GM21825 (cell line): ENCODE measurements at regions not wholly inside any gene's neighbourhood (a gene's known extent, or its start where the extent isn't known, plus 50 kb on each side); places are given as distances from the start of the nearest gene placed in this dataset.

ENCODE experiments used
- ATAC-seq: cut with Tn5 transposase; IDR thresholded peaks from one replicate; pipeline ENCODE4 v1.9.1; 2021; ENCODE audit warnings: mild to moderate bottlenecking, moderate library complexity; ENCODE audit not compliant: unreplicated experiment

DNA sequence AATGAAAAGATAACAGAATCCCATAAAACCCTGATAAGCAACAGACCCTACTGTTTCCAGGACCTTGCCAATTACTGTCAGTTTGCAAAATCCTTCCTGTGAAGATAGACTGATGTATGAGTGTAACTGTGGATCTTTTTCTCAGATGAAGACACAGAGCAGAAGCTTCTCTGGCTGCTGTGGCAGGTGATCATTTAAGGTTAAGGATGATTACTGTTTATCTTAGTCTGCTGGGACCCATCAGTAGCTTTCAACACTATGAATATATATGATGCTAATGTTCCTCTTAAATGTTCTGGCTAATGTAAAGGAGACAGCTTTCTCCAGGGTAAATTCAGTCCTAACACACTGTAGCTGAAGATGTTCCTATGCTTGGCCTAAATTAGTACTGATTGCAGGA lies 56.0 kb upstream of the CTTNBP2 start:
- ATAC-seq: no peak

DNA sequence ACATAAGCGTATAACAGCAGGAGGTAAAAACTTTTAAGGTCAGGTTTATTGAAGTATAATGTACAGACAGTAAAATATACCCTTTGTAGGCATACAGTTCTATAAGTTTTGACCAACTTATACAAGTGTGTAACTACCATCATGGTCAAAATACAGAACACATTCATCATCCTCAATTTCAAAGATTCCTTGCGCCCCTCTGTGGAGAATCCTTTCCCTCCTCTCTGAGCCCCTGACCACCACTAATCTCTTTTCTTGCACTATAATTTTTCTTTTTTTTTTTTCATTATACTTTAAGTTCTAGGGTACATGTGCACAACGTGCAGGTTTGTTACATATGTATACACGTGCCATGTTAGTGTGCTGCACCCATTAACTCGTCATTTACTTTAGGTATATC lies 58.1 kb upstream of the CTTNBP2 start:
- ATAC-seq: no peak

DNA sequence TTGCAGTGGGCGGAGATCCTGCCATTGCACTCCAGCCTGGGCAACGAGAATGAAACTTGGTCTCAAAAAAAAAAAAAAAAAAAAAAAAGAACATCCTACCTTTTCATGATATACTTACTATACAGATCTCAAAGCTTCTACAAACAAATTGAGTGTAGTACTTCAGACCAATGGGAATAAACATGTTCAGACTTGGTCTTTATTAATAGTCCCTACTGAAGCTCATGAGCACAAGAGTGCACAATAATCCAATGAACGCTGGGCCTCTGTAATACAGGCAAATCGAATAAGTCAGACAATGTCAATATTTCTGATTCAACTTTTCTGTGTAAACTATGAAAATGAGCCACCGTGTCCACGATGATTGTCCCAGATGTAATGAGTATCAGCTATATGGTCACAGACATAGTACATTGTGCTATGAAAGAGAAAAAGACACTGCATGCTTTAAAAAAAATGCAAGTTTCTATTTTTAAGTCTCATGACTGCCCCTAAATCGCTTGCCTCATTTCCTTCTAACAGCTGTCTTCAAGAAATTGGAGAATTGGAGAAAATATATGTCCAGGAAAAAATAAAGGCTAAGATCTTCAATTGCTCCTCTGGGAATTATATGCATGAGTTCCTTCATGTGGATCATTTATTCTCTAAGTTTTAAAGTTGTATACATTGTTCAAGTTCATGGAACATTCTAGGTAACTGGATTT lies 64.0 kb upstream of the CTTNBP2 start:
- ATAC-seq: no peak

DNA sequence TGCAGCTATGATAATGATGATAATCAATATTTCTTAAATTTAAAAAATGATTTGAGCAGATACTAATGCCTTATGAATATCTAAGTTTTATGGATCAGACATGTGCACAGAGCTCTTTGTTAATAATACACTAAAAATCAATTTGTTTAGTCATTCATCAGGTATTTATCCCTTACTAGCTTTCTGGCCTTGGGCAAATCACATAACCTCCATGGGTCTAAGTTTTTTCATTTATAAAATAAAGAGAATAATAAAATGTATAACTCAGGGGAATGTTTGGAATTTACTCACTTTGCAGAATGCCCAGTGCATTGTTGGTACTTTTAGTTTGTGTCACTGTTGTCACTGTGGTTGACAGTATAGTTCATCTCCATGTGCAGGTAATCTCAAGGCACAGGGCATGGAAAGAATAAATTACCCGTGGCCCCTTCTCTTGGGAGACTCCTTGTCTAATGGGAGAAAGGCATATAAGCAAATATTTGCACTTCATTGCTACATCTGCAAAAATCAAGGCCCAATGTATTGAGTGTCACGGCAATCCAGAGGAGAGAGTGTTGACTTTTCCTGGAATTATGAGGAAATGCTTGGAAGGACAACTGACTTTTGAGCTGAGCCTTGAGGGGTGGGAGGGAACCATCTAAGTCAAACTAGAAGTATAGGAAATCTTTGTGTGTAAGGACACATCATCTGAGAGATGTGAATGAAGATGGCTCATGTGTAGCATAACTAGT lies 64.7 kb upstream of the CTTNBP2 start:
- ATAC-seq: no peak

DNA sequence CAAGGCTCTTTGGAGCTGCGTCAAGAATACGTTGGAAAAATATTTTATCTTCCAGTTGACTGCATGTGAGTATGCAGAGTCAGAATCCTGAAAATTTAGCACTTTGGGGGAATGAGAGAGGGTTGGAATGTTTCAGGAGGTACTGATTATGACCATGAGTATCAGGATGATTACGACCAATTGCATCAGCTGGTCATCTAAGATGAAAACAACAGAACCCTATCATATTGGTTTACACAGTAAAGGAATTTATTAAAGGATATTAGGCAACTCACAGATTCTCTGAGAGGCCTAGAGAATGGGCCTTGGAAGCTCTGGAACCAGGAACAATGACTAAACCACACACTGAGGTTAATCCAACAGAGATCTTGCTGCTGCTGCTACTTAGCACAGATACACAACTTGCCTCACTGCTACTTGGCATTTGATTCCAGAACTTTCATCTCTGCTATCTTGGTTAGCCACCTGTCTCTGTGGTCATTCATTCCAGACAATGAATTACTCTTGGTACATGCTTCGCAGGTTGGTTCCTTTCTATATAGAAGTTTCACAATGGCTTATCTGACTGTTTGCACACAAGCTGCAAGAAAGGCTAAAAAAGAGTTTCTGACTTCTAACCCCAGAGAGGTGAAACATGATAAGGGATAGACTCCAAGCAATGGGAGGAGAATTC lies 68.0 kb upstream of the CTTNBP2 start:
- ATAC-seq: no peak

DNA sequence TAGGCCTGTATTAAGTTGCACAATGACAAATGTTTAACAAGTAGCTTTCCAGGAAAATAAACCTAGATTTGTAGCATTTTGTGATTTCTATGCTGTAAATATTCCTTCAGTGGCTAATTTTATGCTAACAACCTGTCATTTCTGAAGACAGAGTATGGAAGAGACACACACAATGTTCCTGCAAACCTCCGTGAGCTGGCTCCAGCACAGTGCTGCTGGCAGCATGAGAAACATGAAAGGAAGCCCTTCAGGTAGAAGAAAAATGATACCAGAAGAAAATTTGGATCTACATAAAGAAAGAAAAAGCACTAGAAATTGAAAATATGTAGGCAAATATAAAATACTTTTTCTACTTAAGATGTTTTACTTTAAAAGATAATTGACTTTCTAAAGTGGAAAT lies 69.5 kb upstream of the CTTNBP2 start:
- no peak for ATAC-seq

DNA sequence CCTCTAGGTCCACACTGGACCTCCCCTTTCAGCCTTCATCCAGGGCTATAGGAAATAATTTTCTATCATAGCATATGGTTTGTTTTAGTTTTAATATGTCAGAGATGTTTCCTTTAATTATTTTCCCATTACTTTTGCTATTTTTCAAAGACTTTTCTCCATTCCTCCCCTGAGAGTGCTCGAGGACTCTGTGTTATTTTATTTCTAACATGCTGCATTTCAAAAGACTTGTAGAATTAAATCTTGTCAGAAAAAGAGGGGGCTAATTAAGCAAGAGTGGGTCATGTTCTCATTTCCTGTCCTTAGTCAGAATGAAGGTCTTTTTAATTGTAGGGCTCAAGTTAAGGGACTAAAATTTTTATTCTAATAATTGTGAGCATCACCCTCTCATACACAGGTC lies 71.6 kb upstream of the CTTNBP2 start:
- ATAC-seq: no peak

DNA sequence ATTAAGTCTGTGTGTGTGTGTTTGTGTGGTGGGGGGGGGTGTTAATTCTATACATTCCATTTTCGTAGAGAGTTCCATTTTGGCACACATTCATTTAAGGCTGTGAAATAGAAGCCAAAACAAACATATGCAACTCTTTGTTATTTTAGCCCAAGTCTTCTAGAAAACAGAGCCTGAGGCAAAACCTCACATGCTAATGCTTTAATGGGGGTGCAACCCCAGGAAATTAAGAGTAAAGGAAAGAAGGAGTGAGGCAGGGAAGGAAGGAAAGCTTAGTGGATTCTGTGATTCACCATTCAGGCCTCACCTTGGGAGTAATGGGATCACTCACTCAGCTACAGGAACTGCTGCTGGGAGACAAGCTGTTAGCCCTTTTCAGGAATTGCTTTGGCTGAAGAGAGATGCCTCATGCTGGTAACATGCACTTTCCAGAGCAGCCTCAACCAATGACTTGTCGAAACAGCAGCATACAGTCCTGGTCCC lies 73.0 kb upstream of the CTTNBP2 start:
- ATAC-seq: no peak

DNA sequence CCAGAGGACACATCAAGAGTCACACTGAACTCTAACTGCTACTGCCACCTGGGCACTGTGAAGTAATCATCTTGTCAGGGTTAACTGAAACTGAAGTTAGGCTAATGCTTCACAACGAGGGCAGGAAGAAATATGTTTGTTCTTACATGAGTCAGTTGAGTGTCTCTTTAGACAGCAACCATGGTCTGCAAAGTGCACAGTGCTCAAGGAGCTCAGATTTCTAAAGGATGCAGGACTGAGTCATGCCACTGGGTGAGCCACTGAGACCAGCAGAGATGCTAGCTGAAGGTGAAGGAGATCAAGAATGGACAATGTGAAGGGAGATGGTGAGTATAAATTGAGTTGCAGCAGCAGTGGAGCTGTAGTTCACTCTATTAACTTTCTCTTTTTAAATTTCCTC lies 76.0 kb upstream of the CTTNBP2 start:
- ATAC-seq: no peak

DNA sequence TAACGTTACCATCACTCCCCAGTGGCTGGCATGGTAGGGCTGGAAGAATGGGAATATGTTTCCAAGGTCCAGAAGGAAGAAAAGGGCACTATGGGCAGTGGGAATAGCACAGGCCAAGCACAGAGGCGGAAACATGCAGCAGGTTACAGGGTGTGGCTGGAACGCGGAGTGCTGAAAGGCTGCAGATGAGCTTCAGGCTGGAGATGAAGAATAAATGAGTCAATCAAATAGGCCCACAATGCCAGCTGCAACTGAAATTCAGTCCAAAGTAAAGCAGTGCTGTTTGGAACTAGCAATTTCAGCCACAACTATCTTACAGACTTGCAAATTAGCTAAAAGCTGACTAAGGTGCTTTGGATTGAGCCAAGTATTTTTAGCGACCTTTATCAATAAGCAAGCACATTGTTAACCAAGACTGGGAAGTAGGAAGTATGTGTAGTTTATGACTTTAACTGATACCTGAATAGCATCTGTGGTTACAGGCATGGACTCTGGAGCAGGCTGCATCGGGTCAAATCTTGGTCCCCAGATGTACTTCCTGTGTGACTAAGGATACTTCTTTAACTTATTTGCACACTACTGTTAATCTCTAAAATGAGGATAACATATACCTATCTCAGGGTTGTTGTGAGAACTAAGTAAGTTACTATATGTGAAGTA lies 77.5 kb upstream of the CTTNBP2 start:
- no peak for ATAC-seq

DNA sequence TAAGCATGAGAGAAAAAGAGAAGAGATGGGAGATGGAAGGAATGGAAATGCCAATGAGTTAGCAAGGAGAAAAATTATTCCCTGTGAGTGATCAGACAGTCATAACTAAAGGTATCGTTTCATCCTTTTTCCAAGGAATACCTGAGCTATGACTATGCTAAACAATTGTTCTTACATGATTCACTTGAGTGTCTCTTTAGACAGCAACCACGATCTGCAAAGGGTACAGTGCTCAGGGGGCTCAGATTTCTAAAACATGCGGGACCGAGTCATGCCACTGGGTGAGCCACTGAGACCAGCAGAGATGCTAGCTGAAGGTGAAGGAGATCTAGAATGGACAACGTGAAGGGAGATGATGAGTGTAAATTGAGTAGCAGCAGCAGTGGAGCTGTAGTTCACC lies 78.0 kb upstream of the CTTNBP2 start:
- ATAC-seq: no peak

DNA sequence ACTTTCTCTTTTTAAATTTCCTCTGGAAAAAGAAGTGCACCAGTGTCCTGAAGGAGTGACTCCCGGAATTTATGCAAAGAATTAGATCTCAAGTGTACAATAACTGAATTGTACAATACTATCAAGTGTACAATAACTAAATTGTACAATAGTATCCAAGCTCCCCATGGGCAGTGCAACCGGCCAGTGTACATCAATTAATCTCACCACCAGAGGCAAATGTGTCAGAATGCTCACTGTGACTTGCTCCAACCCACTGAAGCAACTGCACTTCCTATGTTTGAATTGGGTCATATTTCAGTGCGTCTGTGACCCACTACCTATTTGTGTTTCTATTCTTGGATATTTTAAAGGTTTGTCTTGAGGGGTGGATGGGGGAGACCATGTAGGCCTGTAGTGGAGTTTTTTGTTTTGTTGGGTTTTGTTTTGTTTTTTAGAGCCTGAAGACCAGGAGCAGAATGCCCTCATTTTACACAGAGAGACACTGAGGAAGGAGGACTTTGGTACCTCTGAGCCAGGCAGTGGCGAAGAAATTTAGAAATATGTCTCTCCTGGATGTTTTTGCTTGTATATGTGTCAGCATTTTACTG lies 78.5 kb upstream of the CTTNBP2 start:
- no peak for ATAC-seq

DNA sequence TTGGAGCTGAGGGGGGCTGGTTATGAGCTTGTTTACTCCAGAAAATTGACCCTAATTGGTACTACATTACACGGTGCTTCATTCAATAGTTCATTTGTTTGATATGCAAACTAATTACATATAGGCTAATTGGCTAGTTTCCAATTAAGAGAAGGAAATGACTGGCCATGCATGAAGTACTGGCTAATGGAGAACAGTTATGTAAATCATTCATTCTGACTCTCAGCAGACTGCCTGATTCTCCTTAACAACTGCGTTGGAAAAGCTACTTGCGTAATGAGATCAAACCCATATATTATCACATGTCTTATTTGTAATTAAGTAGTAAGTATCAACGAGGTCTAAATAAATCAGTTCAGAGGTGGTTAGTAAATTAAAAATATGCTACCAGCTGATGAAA lies 81.8 kb upstream of the CTTNBP2 start:
- no peak for ATAC-seq

DNA sequence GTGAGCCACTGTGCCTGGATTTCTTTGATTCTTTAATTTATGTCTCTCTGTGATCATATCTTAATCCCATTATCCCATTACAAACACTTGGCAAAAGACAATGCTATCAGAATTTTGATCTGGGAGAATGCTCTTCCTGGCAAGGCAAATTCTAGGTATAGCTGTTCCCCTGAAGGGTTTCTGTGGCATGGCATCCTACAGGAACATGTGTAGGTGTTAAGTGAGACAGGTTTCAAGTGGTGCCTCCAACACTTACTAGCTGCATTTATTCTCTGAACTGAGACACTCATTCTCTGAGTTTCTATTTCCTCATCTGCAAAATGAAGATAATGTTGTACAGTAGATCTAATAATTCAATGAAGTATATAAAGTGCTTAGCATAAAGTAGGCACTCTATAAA lies 87.1 kb upstream of the CTTNBP2 start:
- no peak for ATAC-seq

DNA sequence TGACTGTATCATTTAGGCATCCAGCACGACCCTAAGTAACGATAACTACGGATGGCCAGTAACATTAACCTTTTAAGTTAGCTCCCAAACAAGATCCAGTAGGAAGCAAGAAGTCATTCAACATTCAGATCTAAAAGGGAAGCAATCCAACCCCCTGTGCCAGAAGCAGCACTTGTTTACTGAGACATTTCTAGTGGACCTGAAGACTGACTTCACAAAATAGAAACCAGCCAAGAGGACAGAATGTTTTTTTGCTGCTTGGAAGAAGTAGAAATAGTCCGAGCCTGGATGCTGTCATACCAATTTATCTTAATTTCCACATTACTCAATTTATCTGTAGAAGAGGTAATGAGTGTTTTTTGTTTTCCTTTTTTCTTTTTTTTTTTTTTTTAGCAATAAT lies 88.0 kb upstream of the CTTNBP2 start:
- no peak for ATAC-seq

DNA sequence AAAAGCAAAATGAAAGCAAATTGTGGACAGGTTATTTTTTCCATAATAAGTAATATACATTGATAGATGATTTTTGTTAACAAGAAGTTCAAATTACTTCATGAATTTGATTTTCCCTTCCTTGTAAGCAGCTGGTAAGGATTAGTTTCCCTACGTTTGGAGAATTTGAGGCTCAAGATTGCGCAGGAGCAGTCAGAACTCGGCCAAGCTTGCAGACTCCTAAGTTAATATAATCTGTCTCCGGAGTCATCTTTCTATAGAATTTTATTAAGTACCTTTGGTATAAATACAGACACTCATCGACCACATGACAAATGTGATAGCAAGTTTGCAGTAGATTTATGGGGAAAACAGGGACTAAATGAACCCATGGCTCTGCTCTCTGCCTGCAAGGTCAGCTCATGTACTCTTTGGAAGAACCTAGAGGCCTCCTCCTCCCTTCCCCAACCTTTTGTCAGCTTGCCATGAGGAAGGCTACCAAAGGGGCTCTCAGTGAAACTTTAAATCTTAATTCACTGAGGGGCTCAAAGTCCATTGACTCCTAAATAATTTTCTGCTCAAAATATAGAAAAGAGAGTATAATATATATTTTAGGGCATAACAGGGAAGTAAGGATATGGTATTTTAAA lies 89.2 kb upstream of the CTTNBP2 start:
- ATAC-seq: no peak

DNA sequence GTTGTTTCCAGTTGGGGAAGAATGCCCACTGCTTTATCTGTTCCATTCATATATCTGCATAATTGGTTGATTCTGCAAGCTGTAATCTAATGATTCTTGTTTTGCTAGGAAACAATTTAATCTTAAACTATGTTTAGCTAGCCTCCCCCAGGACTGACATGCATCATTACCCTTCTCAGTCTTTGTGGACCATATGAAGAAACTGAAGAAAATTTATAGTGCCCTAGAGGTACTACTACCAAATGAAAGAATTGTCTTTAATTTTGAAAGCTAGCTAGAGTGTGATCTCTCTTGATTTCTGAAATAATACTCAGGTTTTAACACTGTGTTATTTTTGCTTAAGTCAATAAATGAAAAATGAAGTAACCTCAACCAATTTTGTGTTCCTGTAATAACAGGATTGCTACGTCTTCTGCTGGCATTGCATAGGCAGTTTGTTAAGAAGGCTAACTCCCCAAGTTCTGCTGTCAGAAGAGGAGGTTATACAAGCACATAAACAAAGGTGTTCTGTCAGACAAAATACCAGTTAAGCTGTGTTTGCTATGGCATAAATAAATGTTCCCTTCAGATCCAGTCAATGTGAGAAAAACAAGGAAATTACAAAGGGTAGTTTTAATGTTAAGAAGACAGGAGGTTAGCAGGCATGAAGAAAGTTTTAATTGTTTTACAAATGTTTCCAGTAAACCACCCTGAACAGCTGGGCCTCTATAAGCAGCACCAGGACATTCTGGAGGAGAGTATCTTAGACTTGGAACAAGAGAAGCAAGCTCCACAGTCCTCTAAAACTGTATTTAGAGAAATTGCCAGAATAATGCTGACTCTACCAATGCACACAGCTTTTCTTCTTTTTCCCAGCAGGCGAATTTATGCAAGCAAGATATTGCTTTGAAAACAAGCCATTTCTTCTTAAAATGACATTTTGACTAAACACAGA lies 90.3 kb upstream of the CTTNBP2 start:
- no peak for ATAC-seq

DNA sequence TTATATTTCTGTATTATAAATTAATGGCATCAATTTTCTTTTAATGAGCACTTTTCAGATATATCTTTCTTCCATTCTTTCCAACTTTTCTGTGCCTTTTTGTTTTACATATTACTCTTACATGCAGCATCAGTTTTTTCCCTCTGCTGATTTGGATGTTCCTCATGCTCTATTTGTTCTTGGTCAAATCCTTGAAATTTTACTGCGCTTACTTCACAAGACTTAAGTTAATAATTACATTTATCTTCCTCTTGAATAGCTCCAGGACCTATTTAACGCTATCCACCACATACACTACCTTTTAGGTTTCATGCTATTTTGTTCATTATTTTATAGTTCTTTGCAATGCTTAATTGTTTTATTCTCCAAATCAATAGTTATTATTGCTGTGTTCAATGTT lies 97.6 kb upstream of the CTTNBP2 start:
- ATAC-seq: no peak

DNA sequence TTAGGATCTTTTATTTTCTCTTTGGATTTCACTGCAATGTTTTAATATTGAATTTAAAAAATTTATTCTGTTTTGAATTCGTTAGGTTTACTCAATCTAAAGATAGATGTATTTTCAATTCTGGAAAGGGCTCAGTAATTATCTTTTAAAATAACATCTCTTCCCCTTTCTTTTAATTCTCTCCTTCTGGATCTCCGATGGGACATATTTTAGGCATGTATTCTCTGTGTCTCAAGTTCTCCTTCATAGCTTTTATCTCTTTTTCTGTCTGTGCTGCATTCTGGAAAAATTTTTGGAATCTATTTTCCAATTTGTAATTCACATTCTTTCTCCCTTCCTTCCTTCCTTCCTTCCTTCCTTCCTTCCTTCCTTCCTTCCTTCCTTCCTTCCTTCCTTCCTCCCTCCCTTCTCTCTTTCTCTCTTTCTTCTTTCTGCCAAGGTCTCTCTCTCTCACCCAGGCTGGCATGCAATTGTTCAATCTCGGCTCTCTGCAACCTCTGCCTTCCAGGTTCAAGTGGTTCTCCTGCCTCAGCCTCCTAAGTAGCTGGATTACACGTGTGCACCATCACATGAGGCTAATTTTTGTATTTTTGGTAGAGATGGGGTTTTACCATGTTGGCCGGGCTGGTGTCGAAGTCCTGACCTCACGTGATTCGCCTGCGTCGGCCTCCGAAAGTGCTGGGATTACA lies 98.5 kb upstream of the CTTNBP2 start:
- ATAC-seq: no peak
